PC-9 (cell line): ENCODE measurements at regions not wholly inside any gene's neighbourhood (a gene's known extent, or its start where the extent isn't known, plus 50 kb on each side); places are given as distances from the start of the nearest gene placed in this dataset.

Experiments used
- EZH2 ChIP-seq: fragments of 200-600 bp; sonication (generic); IDR thresholded peaks from 2 replicates; pipeline ENCODE4 v1.8.0; 2017; ENCODE audit warnings: antibody characterized with exemption, low read depth
- TF ChIP-seq, protein P1 (sequence below): fragments of 200-600 bp; sonication (generic); conservative IDR thresholded peaks from 2 replicates; pipeline ENCODE4 v1.6.1; 2017; ENCODE audit warnings: mixed run types, antibody characterized with exemption, mild to moderate bottlenecking, moderate library complexity

- TF ChIP-seq, protein P1, sequence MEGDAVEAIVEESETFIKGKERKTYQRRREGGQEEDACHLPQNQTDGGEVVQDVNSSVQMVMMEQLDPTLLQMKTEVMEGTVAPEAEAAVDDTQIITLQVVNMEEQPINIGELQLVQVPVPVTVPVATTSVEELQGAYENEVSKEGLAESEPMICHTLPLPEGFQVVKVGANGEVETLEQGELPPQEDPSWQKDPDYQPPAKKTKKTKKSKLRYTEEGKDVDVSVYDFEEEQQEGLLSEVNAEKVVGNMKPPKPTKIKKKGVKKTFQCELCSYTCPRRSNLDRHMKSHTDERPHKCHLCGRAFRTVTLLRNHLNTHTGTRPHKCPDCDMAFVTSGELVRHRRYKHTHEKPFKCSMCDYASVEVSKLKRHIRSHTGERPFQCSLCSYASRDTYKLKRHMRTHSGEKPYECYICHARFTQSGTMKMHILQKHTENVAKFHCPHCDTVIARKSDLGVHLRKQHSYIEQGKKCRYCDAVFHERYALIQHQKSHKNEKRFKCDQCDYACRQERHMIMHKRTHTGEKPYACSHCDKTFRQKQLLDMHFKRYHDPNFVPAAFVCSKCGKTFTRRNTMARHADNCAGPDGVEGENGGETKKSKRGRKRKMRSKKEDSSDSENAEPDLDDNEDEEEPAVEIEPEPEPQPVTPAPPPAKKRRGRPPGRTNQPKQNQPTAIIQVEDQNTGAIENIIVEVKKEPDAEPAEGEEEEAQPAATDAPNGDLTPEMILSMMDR: no peak
- no peak for TF ChIP-seq EZH2
Observed at GRCh38 chr5:168209244-168209995, 82.0 kb upstream of the WWC1 start.
